HG03097 (cell line): ENCODE measurements at regions not wholly inside any gene's neighbourhood (a gene's known extent, or its start where the extent isn't known, plus 50 kb on each side); places are given as distances from the start of the nearest gene placed in this dataset.
"Not testable (repeated sequence)": the region's sequence is repeated elsewhere in the genome, so short reads cannot be mapped to it uniquely, and the experiment has no call there.

Source experiments
- ATAC-seq: cut with Tn5 transposase; IDR thresholded peaks from one replicate; pipeline ENCODE4 v1.9.1; 2021; ENCODE audit not compliant: unreplicated experiment, low FRiP score

GRCh38 chr16:13336335-13336734, 434.9 kb downstream of the SHISA9 start:
- ATAC-seq, result no peak

GRCh38 chr16:13336907-13337881, 435.8 kb downstream of the SHISA9 start:
- ATAC-seq, result not testable (repeated sequence)

- no peak for ATAC-seq
Measured at GRCh38 chr16:13338044-13338443, 436.6 kb downstream of the SHISA9 start.

GRCh38 chr16:13342675-13343074, 441.3 kb downstream of the SHISA9 start:
- no peak for ATAC-seq

- no peak for ATAC-seq
Measured at GRCh38 chr16:13344001-13344400, 442.6 kb downstream of the SHISA9 start.

- no peak for ATAC-seq
Measured at GRCh38 chr16:13348416-13348815, 447.0 kb downstream of the SHISA9 start.

GRCh38 chr16:13350000-13350399, 448.6 kb downstream of the SHISA9 start:
- ATAC-seq, result no peak

- no peak for ATAC-seq
Measured at GRCh38 chr16:13351181-13351580, 449.8 kb downstream of the SHISA9 start.

- no peak for ATAC-seq
Measured at GRCh38 chr16:13351601-13352217, 450.3 kb downstream of the SHISA9 start.

GRCh38 chr16:13352796-13353195, 451.4 kb downstream of the SHISA9 start:
- ATAC-seq, result not testable (repeated sequence)

- ATAC-seq, result not testable (repeated sequence)
Measured at GRCh38 chr16:13357842-13358241, 456.4 kb downstream of the SHISA9 start.

- no peak for ATAC-seq
Measured at GRCh38 chr16:13359835-13360234, 458.4 kb downstream of the SHISA9 start.

- no peak for ATAC-seq
Measured at GRCh38 chr16:13372421-13372820, 471.0 kb downstream of the SHISA9 start.

- no peak for ATAC-seq
Measured at GRCh38 chr16:13376174-13376573, 474.8 kb downstream of the SHISA9 start.

GRCh38 chr16:13377143-13377542, 475.7 kb downstream of the SHISA9 start:
- no peak for ATAC-seq

GRCh38 chr16:13378151-13378550, 476.8 kb downstream of the SHISA9 start:
- ATAC-seq, result no peak

- ATAC-seq, result no peak
Measured at GRCh38 chr16:13379266-13379665, 477.9 kb downstream of the SHISA9 start.

- not testable (repeated sequence) for ATAC-seq
Measured at GRCh38 chr16:13385156-13386040, 484.0 kb downstream of the SHISA9 start.

- ATAC-seq, result no peak
Measured at GRCh38 chr16:13390093-13390985, 488.9 kb downstream of the SHISA9 start.

- no peak for ATAC-seq
Measured at GRCh38 chr16:13390986-13391305, 489.5 kb downstream of the SHISA9 start.
